ENCODE measurements at regions not wholly inside any gene's neighbourhood (a gene's known extent, or its start where the extent isn't known, plus 50 kb on each side); places are given as distances from the start of the nearest gene placed in this dataset.

- no peak for DNase-seq (ENCODE audit: low read depth)
Measured at GRCh38 chr12:90311561-90311960, 602.9 kb upstream of the ATP2B1 start.

- DNase-seq (ENCODE audit: low read depth) = no peak
Measured at GRCh38 chr12:90305379-90305778, 596.7 kb upstream of the ATP2B1 start.

GRCh38 chr12:90304231-90304630, 595.6 kb upstream of the ATP2B1 start:
- no peak for DNase-seq (ENCODE audit: low read depth)

DNA sequence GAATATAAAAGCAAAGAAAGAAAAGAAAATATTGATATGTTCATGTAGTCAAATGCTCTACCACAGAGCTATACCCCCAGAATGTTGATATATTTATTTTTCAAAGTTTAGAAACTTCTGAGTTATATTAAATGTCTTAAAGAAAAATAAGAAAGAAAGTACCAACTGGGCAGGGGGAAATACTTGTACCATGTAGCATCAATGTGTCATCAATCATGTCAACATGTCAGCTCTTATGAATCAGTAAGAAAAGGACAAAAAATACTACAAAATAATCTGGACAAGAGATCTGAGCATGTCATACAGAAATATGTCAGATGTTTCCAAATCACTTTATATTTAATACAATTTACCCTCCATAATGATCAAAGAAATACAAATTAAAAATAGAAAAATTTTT, 595.1 kb upstream of the ATP2B1 start:
- DNase-seq (ENCODE audit: low read depth) = no peak

GRCh38 chr12:90301561-90302133, 593.0 kb upstream of the ATP2B1 start:
- no peak for DNase-seq (ENCODE audit: low read depth)

GRCh38 chr12:90301095-90301494, 592.5 kb upstream of the ATP2B1 start:
- no peak for DNase-seq (ENCODE audit: low read depth)

DNA sequence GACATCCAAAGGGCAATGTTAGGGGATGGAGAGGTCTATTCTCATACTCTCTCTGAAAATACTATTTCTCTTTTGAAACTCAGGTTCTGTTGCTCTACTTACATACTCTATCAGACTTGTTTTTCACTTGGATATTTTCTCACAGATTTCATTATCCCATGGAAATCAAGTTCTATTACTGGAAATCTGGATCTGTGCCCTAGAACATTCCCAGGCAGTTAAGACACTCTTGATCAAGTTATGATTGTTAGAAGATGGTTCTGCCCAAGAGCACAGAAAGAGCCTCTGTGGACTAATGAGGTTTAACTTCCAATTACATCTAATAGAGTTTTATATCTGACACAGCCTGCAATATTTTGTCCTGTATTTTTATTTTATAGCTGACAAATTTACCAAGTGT, 591.0 kb upstream of the ATP2B1 start:
- DNase-seq (ENCODE audit: low read depth) = no peak

DNA sequence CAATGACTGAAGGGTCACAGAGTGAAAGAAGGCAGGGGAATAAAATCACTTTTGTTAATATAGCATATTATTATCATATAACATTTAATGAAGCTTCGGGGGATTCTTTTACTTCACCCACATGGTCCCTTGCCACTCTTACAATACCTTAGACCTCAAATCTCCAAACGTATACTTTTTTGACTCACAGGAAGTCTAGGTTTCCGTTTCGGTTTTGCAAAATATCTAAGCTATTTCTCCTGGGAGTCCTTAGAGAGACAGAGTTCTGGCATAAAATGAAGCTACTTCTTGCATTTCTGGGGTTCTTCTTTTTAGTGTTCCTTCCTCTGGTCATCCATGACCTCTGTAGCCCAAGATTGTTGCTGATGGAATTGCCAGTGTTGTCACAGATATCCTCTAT, 590.5 kb upstream of the ATP2B1 start:
- DNase-seq (ENCODE audit: low read depth) = no peak

- no peak for DNase-seq (ENCODE audit: low read depth)
Measured at GRCh38 chr12:90298289-90298948, 589.8 kb upstream of the ATP2B1 start.

- no peak for DNase-seq (ENCODE audit: low read depth)
Measured at GRCh38 chr12:90295858-90296257, 587.2 kb upstream of the ATP2B1 start.

- no peak for DNase-seq (ENCODE audit: low read depth)
Measured at GRCh38 chr12:90292183-90292582, 583.5 kb upstream of the ATP2B1 start.

GRCh38 chr12:90290980-90291975, 582.6 kb upstream of the ATP2B1 start:
- DNase-seq (ENCODE audit: low read depth) = no peak

DNA sequence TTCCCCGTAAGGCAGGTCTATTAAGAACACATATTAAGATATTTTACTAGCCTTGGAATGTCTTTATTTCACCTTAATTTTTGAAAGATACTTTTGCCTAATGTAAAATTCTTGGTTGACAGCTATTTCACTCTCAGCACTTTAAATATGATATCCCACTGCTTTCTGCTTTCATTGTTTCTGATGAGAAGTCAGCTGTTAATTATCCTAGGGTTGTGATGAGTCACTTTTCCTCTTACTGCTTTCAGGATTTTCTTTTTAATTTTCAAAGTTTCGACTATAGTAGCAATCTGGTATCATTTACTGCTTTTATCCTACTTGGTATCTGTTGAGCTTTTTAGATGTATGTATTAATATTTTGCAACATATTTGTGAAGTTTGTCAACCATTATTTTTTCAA, 578.9 kb upstream of the ATP2B1 start:
- no peak for DNase-seq (ENCODE audit: low read depth)

DNA sequence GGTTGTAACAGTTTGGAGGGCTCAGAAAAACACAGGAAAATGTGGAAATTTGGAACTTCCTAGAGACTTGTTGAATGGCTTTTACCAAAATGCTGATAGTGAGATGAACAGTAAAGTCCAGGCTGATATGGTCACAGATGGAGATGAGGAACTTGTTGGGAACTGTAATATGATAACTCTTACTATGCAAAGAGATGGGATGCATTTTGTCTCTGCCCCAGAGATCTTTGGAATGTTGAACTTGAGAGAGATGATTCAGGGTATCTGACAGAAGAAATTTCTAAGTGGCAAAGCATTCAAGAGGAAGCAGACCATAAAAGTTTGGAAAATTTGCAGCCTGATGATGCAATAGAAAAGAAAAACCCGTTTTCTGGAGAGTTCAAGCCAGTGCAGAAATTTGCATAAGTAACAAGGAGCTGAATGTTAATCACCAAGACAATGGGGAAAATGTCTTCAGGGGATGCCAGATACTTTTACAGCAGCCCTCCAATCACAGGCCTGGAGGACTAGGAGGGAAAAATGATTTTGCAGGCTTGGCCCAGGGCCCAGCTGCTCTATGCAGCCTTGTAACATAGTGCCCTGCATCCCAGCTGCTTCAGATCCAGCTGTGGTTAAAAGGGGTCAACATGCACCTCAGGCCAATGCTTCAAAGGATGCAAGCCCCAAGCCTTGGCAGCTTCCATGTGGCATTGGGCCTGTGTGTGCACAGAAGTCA, 572.7 kb upstream of the ATP2B1 start:
- DNase-seq (ENCODE audit: low read depth) = no peak

GRCh38 chr12:90280564-90281058, 572.0 kb upstream of the ATP2B1 start:
- DNase-seq (ENCODE audit: low read depth) = no peak

GRCh38 chr12:90280033-90280432, 571.4 kb upstream of the ATP2B1 start:
- DNase-seq (ENCODE audit: low read depth) = no peak

DNA sequence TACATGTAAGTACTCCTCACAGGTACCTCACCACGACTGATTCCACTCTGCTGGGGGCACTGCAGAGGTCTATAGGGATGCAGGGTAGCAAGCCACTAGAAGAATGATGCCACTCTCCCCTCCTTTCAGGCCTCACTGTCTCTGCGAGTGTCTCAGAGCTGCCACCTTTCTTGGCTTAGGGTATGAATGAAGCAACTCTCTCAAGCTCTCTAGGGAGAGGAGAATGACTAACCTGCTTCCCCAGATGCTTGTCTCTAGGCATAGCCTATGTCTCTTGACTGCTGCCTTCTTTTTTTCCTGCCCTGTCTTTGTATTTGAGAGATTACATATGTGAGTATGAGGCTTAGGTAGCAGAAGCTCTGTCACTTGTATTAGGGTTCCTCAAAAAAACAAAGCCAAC, 566.5 kb upstream of the ATP2B1 start:
- DNase-seq (ENCODE audit: low read depth) = no peak

- no peak for DNase-seq (ENCODE audit: low read depth)
Measured at GRCh38 chr12:90274407-90274806, 565.8 kb upstream of the ATP2B1 start.

- DNase-seq (ENCODE audit: low read depth) = no peak
Measured at GRCh38 chr12:90268574-90268973, 559.9 kb upstream of the ATP2B1 start.

DNA sequence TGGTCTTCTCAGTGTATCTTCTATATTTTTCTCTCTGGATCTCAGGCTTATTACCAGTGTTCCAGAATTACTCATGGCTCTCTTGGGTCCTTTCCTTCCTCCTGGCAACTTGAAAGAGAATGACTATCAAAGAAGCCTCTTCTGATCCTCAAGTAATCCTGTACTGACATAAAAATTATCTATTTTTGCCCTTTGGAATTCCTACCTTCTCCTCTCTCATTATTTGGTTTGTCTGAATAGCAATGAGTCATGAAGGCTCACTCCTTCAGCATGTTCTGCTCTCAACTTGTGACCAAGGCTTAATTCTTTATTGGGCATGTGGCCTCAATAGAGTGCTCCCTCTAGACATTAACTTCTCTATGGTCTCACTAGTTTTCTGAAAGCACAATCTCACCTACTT, 553.6 kb upstream of the ATP2B1 start:
- no peak for DNase-seq (ENCODE audit: low read depth)

- DNase-seq (ENCODE audit: low read depth) = no peak
Measured at GRCh38 chr12:90261283-90261682, 552.6 kb upstream of the ATP2B1 start.

- DNase-seq (ENCODE audit: low read depth) = no peak
Measured at GRCh38 chr12:90260136-90260535, 551.5 kb upstream of the ATP2B1 start.

Data from non-pigmented ciliary epithelial cell (primary cell).